NCI-H526 treated with DMSO at 0.1 percent for 48 hours (cell line): ENCODE measurements at regions not wholly inside any gene's neighbourhood (a gene's known extent, or its start where the extent isn't known, plus 50 kb on each side); places are given as distances from the start of the nearest gene placed in this dataset.

Source experiments
- DNase-seq: peaks from one replicate; lab custom pipeline; 2025; lab: John Stamatoyannopoulos, UW

DNA sequence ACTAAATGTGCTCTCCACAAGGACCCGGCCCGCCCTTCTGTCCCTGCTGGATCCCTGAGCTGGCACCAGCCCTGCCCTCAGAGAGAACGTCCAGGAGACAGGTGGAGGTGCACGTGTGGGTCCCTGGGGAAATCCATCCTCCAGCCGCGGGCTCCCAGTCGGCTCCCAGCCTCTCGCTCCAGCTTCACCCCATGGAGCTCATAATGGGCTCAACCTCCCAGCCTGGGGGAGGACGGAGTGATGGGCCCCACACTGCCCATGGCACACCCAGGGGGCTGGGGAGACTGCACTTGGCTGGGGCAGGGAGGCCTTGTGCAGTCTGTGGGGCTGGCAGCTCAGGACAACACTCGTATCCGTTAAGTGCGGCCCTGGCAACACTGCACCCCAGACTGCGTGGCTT is 250.5 kb downstream of the TMEM121 start:
- no peak for DNase-seq

DNA sequence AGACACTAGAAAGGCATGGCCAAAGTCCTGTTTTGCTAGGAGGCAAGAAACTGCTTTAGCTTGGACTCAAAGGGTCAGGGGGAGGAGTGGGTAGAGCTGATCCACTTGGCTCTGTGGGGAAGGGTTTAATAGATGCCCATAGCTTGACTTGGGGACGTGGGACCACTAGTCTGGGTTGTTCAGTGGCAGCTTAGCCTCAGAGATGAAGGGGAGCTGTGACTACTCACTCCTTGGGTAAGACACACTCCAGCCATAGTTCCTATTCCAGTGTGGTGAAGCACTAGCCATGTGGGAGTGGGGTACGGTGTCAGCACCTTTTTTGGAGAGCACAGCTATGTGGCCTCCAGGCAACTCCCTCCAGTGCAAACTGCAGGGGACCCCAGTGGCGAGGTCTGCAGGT is 257.3 kb downstream of the TMEM121 start:
- no peak for DNase-seq

DNA sequence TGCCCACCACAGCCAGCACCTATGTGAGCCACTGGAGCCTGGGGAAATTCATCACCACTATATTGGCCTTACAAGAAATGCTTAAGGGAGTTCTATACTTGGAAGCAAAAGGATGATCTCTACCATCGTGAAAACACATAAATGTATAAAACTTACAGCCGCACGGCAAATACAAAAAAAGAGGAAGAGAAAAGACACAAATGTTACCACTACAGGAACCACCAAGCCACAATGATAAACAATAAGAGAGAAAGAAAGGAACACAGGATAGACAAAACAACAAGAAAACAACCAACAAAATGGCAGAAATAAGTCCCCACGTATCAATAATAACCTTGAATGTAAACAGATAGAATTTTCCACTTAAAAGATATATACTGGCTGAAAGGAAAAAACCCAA is 267.5 kb downstream of the TMEM121 start:
- no peak for DNase-seq

DNA sequence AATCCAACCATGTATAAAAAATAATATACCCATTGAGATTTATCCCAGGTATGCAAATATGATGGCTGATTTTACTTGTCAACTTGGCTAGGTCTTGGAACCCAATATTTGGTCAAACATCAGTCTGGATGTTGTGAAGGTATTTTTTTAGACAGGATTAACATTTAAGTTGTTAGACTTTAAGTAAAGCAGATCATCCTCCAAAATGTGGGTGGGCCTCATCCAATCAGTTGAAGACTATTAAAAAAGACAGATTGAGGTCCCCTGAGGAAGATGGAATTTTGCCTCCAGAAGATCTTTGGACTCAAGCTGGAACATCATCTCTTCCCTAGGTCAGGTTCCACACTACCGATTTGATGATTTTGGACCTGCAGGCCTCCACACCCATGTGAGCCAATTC is 271.2 kb downstream of the TMEM121 start:
- DNase-seq = no peak

DNA sequence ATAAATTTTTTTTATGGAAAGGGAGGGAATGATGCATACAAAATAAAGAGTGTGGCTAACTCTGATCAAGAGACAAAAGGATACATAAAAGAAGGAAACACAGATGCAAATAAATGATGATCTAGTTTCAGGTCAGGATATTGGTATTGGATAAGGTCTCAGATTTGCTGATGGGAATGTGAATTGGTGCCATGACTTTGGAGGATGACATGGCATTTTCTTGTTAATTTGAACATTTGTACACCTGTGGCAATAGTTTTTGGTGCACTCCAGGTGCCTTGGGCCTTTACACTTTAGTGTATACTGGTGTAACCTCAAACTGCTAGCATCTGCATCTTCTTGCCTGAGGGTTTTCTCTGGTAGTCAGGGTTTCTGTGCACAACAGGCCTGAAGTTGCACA is 279.3 kb downstream of the TMEM121 start:
- no peak for DNase-seq

DNA sequence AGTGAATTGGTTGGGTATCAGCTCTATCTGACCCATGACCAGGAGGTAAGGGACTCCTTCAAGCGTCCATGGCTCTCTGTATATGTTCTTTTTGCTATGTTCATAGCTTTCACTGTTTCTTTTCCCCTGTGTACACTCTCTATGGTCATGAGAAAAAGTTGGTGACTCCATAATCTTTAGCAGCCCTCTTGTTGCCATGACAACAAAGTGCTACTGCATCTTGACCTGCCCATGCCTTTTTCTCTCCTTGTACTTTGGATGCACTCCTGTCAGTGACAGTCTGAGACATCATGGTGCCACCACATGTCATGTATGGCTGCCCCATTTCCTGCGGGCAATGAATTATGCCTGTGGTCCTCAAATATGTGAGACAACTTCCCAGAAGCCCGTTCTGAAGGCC is 280.2 kb downstream of the TMEM121 start:
- DNase-seq = no peak

DNA sequence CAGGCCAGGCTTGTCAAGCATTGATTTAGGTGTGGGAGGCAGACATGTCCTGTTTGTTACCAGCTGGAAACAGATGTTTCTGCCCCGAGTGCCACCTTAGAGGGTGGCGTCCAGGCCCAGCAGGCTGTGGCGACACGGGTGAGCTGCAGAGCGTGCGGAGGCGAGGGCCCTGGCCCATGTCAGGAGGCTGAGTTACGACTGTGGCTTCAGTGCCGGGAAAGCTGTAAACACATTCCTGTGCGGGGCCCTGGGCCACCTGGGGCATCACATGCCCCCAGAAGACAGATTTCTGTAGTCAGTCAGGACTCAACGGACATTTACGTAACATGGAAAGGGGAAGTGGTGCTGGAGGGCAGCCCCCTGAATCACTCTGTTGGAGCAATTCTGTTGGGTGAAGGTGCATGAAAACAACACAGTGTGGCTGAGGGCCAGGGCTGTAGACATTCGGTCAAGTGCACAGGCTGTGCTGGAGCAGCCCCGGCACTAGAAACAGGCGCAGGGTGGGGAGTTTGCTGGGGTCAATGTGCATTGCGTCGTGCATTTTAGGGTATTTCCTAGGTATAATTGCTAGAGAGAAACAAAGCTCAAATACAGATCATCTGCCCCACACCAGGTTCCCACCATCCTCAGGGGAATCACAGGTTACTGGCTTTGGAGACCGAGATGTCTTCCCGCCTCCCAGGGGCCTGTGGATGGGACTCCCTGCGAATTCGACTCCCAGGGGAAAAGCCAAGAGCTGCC is 291.8 kb downstream of the TMEM121 start:
- DNase-seq = no peak

DNA sequence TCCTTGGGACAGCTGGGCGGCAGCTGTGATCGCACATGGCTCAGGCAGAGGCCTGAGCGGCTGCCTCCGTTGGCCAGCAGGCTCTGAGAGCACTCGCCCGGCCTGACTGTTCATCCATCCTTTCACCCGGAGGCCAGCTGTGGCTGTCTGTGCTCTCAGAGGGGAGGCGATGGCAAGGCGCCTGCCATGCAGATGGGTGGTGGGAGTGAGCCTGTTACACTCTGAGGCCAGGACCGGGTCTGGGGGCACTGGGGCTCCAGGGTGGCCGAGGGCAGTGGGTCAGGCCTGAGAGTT is 292.3 kb downstream of the TMEM121 start:
- DNase-seq = no peak

DNA sequence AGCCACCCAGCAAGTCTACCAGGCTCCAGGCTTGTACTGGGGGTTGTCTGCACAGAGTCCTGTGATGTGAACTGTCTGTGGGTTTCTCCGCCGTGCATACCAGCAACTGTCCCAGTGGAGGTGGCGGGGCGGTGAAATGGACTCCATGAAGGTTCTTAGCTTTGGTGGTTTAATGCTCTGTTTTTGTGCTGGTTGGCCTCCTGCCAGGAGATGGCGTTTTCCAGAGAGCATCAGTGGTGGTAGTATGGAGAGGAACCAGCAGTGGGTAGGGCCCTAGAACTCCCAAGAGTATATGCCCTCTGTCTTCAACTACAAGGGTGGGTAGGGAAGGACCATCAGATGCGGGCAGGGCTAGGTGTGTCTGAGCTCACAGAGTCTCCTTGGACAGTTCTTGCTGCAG is 303.8 kb downstream of the TMEM121 start:
- no peak for DNase-seq

DNA sequence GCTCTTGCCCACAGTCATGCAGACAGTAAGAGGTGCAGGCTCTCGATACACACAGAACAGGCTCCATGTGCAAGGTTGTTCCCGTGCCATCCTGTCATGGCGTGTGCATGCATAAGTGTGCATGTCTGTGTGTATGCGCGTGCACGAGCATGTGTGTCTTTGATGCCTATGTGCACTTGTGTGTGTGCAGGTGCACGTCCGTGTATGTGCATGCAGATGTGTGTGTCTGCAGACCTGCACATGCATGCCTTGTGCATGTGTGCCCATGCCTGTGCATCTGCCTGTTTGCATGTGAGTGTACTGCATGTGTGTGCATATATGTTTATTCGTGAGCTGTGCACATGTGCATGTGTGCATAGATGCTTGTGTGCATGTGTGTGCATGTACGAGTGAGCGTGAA is 309.8 kb downstream of the TMEM121 start:
- DNase-seq = no peak

DNA sequence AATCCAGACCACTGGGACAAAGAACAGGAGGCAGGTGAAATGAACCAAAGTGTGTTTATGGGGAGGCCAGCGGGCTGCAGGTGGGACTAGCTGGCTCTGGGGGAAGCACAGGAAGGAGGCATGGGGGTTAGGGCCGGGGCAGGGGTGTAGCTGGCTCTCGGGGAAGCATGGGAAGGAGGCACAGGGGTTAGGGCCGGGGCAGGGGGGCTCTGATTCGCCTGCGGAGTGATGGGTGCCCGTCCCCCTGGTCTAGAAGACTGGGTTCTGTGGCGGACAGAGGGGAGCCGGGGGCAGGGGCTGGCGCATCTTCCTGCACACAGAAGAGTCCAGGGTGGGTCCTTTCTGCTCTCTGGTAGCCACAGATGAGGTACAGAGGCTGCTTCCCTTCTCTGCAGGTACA is 310.3 kb downstream of the TMEM121 start:
- DNase-seq = no peak

DNA sequence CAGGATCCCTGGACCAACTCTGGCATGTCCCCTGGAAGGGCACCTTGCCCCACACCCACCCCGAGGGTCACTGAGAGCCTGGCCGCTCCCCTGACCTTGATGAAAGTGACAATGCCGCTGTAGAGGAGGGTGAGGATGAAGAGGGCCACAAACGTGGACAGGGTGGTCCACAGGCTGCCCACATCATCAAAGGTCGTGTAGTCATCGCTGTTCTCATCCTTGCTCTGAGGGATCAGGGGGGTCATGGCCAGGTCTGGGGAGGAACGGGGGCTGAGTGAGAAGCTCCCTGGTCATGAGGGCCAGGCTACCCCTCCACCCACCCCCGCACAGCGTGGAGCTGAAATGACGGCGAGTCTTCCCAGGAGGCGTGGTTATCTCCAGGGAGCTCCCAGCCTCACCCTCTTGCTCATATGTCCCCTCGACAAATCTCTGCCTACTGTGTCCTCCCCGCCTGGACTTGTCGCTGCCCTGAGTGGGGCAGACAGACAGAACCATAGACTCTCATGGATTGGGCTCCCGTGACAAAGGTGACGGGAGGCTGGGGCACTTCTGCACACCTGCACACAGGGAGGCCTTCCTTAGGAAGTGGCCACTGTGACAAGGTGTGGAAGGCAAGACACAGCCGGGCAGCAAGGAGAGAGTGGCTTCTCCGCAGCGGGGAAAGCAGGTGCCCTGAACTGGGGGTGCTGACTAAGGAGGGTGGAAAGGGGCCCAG is 311.1 kb downstream of the TMEM121 start:
- no peak for DNase-seq

DNA sequence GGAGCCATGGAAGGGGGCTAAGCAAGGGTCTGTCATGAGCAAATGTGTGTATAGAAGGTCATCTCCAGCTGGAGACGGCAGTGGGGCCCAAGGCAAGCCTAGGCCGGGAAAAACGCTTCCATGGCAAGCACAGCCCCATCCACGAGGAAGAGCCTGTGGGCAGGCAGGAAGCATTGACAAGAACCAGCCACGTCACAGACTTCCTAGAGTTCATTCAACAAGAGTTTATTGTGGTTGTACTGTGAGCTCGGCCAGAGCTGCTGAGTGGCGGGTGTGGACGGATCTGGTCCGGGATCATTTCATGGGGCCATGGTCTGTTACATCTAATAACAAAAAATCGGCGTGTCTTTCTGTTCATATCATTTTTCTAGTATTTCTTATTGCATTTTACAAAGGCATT is 311.7 kb downstream of the TMEM121 start:
- DNase-seq = no peak

DNA sequence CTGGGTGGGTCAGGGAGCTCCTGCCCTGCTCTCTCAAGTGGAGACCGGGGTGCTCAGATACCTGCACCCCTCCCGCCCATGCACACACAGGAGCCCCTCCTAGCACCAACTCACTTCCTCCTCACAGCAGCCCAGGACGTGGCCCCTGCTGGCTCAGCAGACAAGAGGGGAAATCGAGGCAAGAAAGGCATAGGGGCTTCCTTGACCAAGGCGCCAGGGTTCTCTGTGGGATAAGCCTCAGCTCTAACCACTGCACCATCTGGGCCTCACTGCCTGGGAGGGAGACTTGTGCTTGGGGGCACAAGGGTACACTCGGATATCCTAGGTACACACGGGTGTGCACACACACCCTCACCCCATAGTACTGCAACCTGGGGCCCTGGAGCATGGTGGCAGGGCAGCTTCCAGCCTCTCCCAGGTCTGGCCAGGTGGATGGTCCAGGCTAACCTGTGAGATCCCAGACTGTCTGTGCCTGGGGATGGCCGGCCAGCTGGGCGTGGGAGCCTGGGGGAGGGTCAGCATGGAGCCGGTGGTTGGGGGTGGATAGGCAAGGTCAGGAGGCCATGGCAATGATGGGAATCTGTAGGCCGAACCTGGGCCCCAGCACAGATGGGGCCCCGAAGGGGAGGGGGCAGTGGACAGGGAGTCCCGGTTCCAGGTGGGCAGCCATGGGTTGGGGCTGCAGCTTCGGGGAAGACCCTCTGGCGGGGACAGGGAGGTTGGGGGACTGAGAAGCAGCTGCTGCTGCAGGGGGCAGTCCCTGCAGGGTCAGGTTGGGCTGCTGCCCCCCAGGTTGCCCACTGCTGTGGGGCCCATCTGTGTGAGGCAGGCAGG is 312.4 kb downstream of the TMEM121 start:
- no peak for DNase-seq

DNA sequence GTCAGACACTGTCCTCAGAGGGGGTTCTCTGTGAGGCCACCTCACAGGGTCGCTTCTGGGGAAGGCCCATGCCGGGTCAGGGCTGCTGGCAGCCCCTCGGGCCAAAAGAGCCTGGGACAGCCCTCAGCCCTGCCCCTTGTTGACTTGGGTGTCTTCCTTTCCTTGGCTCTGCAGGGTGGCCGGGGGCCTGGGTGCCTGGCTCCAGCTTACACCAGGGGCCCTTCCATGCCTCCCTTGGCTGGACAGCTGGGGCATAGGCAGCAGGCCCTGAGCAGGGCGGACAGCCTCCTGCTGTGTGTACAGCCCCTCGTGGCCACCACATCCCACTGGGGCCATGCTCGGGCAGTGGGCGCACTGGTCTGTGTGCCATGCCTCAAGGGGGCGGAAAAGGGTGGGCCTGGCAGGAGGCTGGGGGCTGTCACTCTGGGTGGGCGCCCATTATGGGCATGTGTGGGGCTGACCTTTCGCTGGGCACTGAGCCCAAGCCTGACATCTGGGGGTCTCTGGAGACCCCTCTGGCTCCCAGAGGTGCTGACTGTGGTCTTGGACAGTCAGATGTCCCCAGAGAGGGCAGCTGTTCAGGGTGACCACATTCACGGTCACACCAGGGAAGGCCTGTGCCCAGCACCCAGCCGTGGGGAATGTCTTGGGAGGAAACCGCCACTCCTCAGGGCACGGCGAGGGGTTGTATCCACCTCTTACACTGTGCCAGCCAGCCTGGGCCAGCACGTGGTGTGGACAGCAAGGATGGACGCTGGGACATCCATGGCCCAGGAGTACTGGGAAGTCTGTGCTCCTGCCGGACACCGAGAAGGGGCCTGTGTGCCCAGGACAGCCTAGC is 313.3 kb downstream of the TMEM121 start:
- no peak for DNase-seq

DNA sequence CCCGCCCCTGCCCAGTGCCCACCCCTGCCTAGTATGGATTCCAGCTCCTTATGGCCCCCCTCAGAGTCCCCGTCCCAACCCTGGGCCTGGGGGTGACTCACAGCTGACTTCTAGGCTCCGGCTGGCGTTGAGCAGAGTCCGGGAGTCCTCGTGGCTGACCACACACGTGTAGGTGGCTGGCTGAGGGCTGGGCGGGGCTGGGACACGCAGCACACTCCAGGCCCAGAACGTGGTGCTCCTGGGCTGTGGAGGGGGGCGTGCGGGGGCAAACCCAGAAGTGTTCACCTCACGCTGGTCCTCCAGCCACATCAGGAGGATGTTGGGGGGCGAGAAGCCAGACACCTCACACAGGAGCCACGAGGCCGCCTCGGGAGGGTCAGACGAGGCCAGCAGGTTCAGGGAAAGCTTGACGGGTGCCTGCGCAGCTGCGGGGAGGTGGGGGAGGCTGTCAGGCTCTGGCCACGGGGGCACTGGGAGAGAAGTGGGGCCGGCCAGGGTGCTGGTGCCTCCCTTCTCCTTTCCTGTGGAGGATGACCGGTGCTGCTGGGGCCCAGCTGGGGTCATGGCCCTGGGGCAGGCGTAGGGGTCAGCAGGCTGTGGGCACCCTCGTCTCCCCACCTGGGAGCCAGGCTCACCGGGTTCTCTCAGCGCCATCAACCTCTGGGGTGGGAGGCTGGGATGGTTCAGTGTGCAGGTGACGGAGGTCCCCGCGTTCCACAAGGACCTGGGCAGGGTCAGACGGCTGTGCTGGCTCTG is 314.1 kb downstream of the TMEM121 start:
- DNase-seq = no peak

DNA sequence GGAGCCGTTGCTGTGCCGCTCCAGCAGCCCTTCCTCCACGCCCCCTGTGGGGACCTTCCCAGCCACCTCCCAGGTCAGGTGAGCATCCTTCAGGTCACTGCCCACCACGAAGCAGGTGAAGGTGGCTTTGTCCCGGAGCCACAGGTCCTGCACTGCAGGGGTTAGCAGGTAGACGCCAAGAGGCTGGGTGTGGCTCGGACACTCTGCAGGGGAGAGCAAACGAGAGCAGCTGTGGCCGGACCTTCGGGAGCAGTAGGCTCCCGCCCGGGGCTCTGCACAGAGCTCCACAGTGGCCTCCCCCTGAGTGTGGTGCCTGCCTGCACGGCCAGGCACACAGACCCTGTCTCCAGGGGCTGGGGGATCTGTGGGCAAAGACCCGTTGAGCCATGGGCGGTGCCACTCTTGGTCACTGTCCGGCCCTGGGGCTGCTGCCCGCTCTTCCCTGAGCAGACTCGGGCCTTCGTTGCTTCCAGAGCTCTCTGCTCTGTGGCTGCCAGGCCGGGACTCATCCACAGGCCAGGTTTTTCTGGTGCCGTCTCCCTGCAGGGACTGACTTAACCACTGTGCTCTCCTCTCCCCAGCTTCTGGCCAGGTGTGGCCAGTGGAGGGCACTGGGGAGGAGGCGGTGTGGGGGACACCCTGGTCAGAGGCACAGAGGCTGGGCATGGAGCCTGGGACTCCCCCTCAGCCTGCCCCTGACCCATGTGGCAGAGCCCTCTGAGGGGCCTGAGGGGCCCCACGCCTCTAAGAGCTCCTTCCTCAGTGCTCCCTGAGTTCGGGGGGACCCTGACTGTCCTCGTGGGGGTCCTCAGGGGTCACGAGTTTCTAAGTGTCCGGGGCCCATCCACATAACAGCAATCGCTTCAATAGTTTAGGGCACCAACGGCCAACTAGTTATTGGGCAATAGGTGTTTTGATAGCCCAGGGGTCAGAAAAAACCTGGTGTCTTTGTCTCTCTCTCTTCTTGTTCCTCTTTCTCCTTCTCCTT is 314.9 kb downstream of the TMEM121 start:
- DNase-seq = no peak

DNA sequence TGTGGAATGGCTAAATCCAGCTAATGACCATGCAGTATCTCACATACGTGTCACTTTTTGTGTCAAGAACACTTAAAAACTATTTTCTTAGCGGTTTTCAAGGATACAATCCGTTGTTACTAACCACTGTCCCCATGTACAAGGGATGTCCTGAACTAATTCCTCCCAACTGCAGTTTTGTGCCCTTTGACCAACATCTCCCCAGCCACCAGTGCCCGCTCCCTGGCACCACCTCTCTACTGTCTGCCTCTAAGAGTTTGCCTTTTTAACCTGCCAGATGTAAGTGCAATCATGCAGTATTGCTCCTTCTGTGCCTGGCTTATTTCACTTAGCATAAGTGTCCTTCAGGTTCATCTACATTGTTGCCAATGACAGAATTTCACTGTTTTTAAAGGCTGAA is 315.7 kb downstream of the TMEM121 start:
- DNase-seq = no peak

DNA sequence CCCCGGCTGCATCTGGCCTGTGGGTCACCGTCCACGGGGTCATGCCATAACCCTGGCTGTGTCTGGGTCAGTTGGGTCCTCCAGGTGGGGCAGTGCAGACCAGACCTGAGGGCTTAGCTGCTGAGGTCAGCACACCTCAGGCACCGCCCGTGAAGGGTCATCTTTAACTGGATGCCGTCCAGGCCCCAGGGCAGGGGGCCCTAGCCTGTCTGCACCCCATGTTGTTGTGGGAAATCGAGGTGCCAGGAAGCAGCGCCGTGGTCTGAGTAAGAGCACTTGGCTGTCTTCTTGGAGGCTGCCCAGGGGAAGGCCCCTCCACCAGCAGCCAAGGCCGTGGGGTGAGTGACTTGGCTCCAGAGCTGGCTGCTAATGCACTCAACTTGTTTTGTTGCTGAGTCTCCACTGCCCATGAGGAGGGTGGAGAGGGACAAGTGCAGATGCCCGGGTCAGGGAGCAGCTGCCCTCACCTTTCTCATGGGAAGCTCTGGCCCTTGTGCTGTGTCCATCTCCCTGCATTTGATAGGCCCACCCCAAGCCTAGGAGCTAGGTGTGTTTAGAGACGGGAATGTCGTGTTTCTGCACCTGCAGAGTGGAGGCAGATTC is 317.2 kb downstream of the TMEM121 start:
- DNase-seq = no peak
